ENCODE measurements at regions not wholly inside any gene's neighbourhood (a gene's known extent, or its start where the extent isn't known, plus 50 kb on each side); places are given as distances from the start of the nearest gene placed in this dataset.

DNA sequence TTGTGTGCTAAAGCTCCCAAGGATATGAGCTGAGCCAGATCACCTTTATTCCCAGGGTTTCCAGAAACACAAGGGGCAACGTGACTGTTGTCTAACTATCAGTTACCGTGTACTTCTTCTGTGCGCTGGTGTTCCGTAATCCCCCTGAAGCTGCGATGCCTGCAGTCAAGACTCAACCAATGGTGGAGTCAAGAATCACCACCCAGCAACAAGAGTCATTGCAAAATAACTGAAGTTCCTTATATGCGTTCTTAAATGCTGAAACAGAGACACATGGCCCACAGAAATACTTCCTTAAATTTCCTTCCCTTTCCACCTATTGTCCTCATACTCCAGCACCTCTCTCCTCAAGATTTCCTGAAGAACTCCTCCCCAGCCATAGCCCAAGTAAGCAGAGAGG is 200.2 kb downstream of the KATNAL1 start:
- TF ChIP-seq, protein P1, sequence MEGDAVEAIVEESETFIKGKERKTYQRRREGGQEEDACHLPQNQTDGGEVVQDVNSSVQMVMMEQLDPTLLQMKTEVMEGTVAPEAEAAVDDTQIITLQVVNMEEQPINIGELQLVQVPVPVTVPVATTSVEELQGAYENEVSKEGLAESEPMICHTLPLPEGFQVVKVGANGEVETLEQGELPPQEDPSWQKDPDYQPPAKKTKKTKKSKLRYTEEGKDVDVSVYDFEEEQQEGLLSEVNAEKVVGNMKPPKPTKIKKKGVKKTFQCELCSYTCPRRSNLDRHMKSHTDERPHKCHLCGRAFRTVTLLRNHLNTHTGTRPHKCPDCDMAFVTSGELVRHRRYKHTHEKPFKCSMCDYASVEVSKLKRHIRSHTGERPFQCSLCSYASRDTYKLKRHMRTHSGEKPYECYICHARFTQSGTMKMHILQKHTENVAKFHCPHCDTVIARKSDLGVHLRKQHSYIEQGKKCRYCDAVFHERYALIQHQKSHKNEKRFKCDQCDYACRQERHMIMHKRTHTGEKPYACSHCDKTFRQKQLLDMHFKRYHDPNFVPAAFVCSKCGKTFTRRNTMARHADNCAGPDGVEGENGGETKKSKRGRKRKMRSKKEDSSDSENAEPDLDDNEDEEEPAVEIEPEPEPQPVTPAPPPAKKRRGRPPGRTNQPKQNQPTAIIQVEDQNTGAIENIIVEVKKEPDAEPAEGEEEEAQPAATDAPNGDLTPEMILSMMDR (IDR thresholded peaks at IDR 0.05; ENCODE audit: control extremely low read depth, extremely low read depth, low read depth, missing control alignments): no peak

DNA sequence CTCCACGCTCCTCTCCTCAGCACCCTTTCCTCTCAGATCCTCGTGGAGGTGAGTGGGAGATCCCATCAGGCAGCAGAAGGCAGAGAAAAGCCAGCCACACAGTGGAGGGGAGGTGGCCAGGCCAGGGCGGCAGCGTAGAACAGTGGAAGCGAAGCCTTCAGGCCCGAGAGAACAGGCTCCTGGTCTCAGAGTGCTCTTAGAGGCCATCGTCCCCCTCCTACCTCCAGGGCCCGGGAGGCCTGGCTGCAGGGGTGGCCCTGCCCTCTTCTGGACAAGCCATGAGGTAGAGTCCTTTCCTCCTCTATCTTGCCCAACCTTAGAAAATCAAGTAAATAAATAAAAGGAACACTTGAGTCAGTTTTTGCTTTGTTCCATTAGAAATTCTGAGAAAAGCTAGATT is 202.0 kb downstream of the KATNAL1 start:
- CTCF ChIA-PET: interaction anchor here (1.0 to 9.9 kb wide), 3 partner anchors 8 to 597 kb away, joined by 3 to 90 read pairs (median 5); no protein-coding TSS in a partner anchor
- POLR2A ChIA-PET: no interaction called here
- TF ChIP-seq, protein P1 (IDR thresholded peaks at IDR 0.05; ENCODE audit: control extremely low read depth, extremely low read depth, low read depth, missing control alignments): no peak
- DNase-seq (ENCODE audit: extremely low spot score): no peak

More for the DNA sequence above, 200.2 kb downstream of the KATNAL1 start:
- POLR2A ChIA-PET: no interaction called here
- CTCF ChIA-PET: interaction anchor here (9.9 kb wide), 1 partner anchor 7 kb away, joined by 90 read pairs; no protein-coding TSS in a partner anchor
- no peak for DNase-seq (ENCODE audit: extremely low spot score)

GRCh38 chr13:30103161-30103840 is 204.1 kb downstream of the KATNAL1 start:
- ChIA-PET CTCF (interaction anchor here (9.9 kb wide), 1 partner anchor 10 kb away, joined by 90 read pairs; no protein-coding TSS in a partner anchor), POLR2A (no interaction called here)
- TF ChIP-seq, protein P1 (IDR thresholded peaks at IDR 0.05; ENCODE audit: control extremely low read depth, extremely low read depth, low read depth, missing control alignments): no peak
- DNase-seq (ENCODE audit: extremely low spot score): no peak

DNA sequence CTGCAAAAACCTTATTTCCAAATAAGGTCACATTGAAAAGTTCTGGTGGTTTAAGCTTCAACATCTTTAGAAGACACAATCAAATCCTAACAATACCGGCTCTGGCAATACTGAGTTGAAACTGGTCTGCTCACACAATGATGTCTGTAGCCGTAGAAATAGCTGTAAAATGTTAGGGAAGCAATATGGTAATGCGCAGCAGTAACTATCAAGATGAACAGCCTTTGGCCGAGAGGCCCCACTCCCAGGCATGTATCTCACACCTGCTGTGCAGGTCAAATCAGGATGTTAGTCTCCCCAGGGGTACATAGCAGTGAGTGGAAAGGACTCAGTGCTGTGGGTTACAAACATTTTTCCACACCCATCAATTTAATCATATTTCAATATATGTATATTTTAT is 207.1 kb downstream of the KATNAL1 start:
- CTCF ChIA-PET: interaction anchor here (1.5 to 9.9 kb wide), 2 partner anchors 14 to 627 kb away, joined by 3 to 90 read pairs; no protein-coding TSS in a partner anchor
- TF ChIP-seq, protein P1 (IDR thresholded peaks at IDR 0.05; ENCODE audit: control extremely low read depth, extremely low read depth, low read depth, missing control alignments): no peak
- no peak for DNase-seq (ENCODE audit: extremely low spot score)
- POLR2A ChIA-PET: no interaction called here

DNA sequence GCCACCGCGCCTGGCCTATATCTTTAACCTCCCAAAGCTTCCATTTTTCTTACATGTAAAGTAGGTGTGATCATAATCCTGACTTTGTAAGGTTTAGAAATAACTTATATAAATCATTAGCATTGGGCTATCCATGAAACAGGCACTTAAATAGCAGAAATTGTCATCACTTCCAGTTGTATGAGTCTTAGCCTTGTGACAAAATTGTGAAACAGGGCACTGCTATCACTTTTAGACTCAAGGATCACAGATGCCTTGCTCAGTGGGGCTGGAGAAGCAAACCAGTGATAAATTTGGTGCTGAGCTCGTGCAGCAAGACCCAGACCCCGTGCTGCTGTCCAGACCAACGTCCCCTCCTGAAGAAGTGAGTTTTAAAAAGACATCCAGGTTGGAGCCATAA is 209.7 kb downstream of the KATNAL1 start:
- CTCF ChIA-PET: interaction anchor here (9.9 kb wide), 1 partner anchor 16 kb away, joined by 90 read pairs; no protein-coding TSS in a partner anchor
- TF ChIP-seq, protein P1 (IDR thresholded peaks at IDR 0.05; ENCODE audit: control extremely low read depth, extremely low read depth, low read depth, missing control alignments): no peak
- POLR2A ChIA-PET: no interaction called here
- no peak for DNase-seq (ENCODE audit: extremely low spot score)

GRCh38 chr13:30097089-30097488 is 210.3 kb downstream of the KATNAL1 start:
- ChIA-PET POLR2A (no interaction called here), CTCF (interaction anchor here (9.9 kb wide), 1 partner anchor 17 kb away, joined by 90 read pairs; no protein-coding TSS in a partner anchor)
- TF ChIP-seq, protein P1 (IDR thresholded peaks at IDR 0.05; ENCODE audit: control extremely low read depth, extremely low read depth, low read depth, missing control alignments): no peak
- DNase-seq (ENCODE audit: extremely low spot score): no peak
